Small intestine (tissue), 7 donors: ENCODE measurements at regions not wholly inside any gene's neighbourhood (a gene's known extent, or its start where the extent isn't known, plus 50 kb on each side); places are given as distances from the start of the nearest gene placed in this dataset.

ENCODE experiments used
- DNase-seq, 2 donors: peaks; one replicate each; pipeline versions ENCODE4 v3.0.0 to v3.0.0-alpha.2; 2013
- FAIRE-seq: peaks from 2 replicates; lab custom pipeline; 2012; peaks lifted over from hg19 to GRCh38; lab: Jason Lieb, UNC
- H3K27ac ChIP-seq, 3 donors: one replicate each; pipeline ENCODE4 v1.5.1; 2013; ENCODE audit warnings: low read length in 2 of 3, mild to moderate bottlenecking in 2 of 3, control low read depth in 1 of 3, inconsistent platforms in 1 of 3, low read depth in 1 of 3, moderate library complexity in 1 of 3
- H3K27me3 ChIP-seq, 3 donors: one replicate each; pipeline ENCODE4 v1.6.1; 2013; ENCODE audit warnings: low read length in 3 of 3, inconsistent platforms in 1 of 3; ENCODE audit not compliant: control insufficient read depth in 3 of 3, insufficient read depth in 3 of 3
- H3K36me3 ChIP-seq, 3 donors: one replicate each; pipeline ENCODE4 v1.6.1; 2013; ENCODE audit warnings: low read length in 3 of 3, inconsistent platforms in 1 of 3, low read depth in 1 of 3, mild to moderate bottlenecking in 1 of 3, moderate library complexity in 1 of 3; ENCODE audit not compliant: control insufficient read depth in 3 of 3, insufficient read depth in 2 of 3
- H3K4me1 ChIP-seq, 3 donors: one replicate each; pipeline ENCODE4 v1.6.1; 2013; ENCODE audit warnings: low read length in 2 of 3, inconsistent platforms in 1 of 3, low read depth in 1 of 3, mild to moderate bottlenecking in 1 of 3, moderate library complexity in 1 of 3; ENCODE audit not compliant: control insufficient read depth in 3 of 3, insufficient read depth in 2 of 3
- H3K4me3 ChIP-seq, 3 donors: one replicate each; pipeline ENCODE4 v1.5.1; 2013; ENCODE audit warnings: low read length in 3 of 3, control low read depth in 1 of 3, inconsistent platforms in 1 of 3, low read depth in 1 of 3, mild to moderate bottlenecking in 1 of 3, moderate library complexity in 1 of 3
- H3K9me3 ChIP-seq, 2 donors: one replicate each; pipeline ENCODE4 v1.6.1; 2013; ENCODE audit warnings: low read depth in 1 of 2, low read length in 1 of 2; ENCODE audit not compliant: control insufficient read depth in 2 of 2, insufficient read depth in 1 of 2
- WGBS, 3 donors: extraction: QIAGEN DNeasy Blood & Tissue Kit; methylation state at CpG; one replicate each; pipeline ENCODE4 v1.1.7; 2013; 5-methylcytosine and 5-hydroxymethylcytosine counted together
- donor health status: healthy with polysubstance abuse.
- donor health status: control.
- donor health status: control.
- donor health status: Bipolar disorder and iron deficiency.
- donor health status: healthy.

- Histone ChIP-seq H3K4me3 (no peak overlapping the region), H3K36me3 (no peaks in the 10 kb centered on the region), H3K4me1 (no peaks in the 10 kb centered on the region), H3K27ac (no peak overlapping the region), H3K9me3 (no peaks in the 10 kb centered on the region), H3K27me3 (no peaks in the 10 kb centered on the region)
- DNase-seq: no peak
- FAIRE-seq: no peak
- 83 to 90% (median 86%) methylated on average over 5 of the region's 5 CpGs for WGBS, 3 donors
Measured at GRCh38 chr1:71190843-71191242, 110.0 kb upstream of the ZRANB2 start.

- no peak overlapping the region for H3K4me3 ChIP-seq
- DNase-seq: no peak
- 92 to 94% (median 93%) methylated on average over 6 of the region's 6 CpGs for WGBS, 3 donors
- no peak for FAIRE-seq
- no peak overlapping the region for H3K27ac ChIP-seq
- H3K9me3 ChIP-seq: peaks cover 2 to 10% of the 10 kb centered on the region in 2 donors
- no peaks in the 10 kb centered on the region for H3K27me3 ChIP-seq
- H3K4me1 ChIP-seq: peaks cover 0 to 3% (median 0%) of the 10 kb centered on the region in 3 donors
- H3K36me3 ChIP-seq: no peaks in the 10 kb centered on the region
Measured at GRCh38 chr1:71184410-71184809, 103.6 kb upstream of the ZRANB2 start.

GRCh38 chr1:71179997-71180396 lies 99.2 kb upstream of the ZRANB2 start:
- no peak overlapping the region for H3K4me3 ChIP-seq
- no peak overlapping the region for H3K27ac ChIP-seq
- no peaks in the 10 kb centered on the region for H3K27me3 ChIP-seq
- no peaks in the 10 kb centered on the region for H3K36me3 ChIP-seq
- H3K4me1 ChIP-seq: peaks cover 0 to 5% (median 0%) of the 10 kb centered on the region in 3 donors
- FAIRE-seq (no peak), DNase-seq (peak in 1 of 2 donors; percentile 37)
- peaks cover 2 to 10% of the 10 kb centered on the region in 2 donors for H3K9me3 ChIP-seq

GRCh38 chr1:71170925-71171324 lies 90.1 kb upstream of the ZRANB2 start:
- H3K4me1 ChIP-seq: no peaks in the 10 kb centered on the region
- H3K27ac ChIP-seq: no peak overlapping the region
- DNase-seq (no peak), FAIRE-seq (no peak)
- H3K27me3 ChIP-seq: no peaks in the 10 kb centered on the region
- no peaks in the 10 kb centered on the region for H3K36me3 ChIP-seq
- no peak overlapping the region for H3K4me3 ChIP-seq
- peaks cover 0 to 8% of the 10 kb centered on the region in 2 donors for H3K9me3 ChIP-seq
- 0 to 17% (median 15%) methylated on average over 1 of the region's 1 CpG for WGBS, 3 donors

DNA sequence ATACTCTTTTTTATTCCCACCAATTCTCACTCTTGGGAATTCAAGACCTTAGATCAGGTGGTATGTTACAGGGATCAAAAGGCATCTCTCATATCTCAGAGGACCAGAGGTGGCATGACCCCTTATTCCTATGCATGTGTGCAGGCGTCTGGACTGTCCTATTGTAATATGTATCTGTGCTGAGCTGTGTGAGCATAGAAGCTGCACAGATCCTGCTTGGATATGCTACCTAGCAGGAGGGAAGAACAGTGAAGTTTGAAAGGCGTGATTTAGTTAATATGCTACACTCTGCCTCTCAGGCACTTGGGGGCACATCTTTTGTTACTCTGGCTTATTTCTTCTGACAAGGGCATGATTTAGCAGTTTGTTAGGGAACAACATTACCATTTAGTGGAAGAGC lies 86.7 kb upstream of the ZRANB2 start:
- Histone ChIP-seq H3K4me3 (no peak overlapping the region), H3K4me1 (no peaks in the 10 kb centered on the region), H3K9me3 (peaks cover 0 to 1% of the 10 kb centered on the region in 2 donors), H3K36me3 (no peaks in the 10 kb centered on the region), H3K27me3 (no peaks in the 10 kb centered on the region), H3K27ac (no peak overlapping the region)
- FAIRE-seq (no peak), DNase-seq (no peak)
- WGBS, 3 donors: 64 to 81% (median 80%) methylated on average over 2 of the region's 2 CpGs

DNA sequence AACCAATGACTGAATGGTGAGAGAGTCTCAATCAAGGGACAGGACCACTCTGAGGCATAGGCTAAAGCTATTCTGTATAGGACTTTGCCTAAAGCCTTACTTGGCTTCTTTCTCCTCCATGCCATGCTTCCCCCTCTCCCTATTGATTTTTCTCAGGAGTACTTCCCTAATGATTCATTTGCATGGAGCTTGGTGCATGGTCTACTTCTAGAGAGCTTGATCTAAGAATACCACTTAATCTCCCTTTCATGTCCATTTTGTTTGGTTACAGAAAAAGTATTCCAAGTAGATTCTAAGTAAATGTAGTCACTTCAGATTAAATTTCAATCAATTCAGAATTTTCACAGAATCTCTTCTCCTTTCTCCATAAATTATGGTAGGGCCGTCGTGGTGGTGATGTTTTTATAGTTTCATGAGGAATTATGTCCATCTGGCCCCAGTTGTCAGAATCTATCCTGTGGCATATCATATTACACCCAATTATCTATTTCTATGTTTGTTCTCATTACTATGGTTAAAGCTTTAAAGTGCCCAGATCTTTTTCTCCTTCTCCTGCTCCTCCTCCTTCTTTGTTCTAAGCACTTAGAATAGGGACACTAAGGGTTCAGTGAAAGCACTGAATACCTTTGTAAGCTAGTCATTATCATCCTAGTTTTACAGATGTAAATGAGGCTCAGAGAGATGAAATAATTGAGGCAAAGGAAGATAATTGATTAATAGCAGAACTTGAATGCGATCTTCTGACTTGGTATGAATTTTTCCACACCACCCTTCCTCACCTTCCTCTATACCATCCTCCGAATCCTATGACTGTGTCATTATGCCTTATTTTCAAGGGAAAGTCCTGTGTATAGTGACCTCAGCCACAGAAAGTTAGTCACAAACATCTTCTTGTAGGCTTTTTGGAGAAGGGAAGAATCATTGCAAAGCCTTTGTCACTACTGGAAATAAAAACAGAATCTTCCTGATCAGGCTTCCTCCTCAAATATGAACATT lies 85.6 kb upstream of the ZRANB2 start:
- FAIRE-seq: no peak
- H3K27ac ChIP-seq: no peak overlapping the region
- no peaks in the 10 kb centered on the region for H3K9me3 ChIP-seq
- WGBS, 3 donors: 77 to 83% (median 81%) methylated on average over 4 of the region's 4 CpGs
- DNase-seq: no peak
- no peaks in the 10 kb centered on the region for H3K4me1 ChIP-seq
- H3K27me3 ChIP-seq: no peaks in the 10 kb centered on the region
- no peaks in the 10 kb centered on the region for H3K36me3 ChIP-seq
- no peak overlapping the region for H3K4me3 ChIP-seq

DNA sequence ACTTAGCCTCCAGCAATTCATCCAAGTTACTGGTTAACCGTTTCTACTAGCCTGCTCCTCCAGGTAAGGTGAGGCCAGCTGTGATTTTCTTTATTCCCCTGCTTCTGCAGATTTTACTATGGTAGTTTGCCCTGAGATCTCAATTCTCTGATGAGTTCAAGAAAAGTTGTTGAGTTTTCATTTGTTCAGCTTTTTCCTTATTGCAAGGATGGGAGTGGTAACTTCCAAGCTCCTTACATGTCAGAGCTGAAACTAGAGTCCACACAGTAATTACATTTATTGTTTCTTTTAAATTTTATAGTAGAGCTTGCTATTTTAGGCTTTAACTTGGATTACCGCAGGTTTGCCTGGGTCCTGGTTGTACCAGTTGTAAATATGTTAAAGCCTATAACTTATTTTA lies 76.9 kb upstream of the ZRANB2 start:
- peak overlapping the region in 1 of 3 donors; percentile 8 for H3K27ac ChIP-seq
- DNase-seq: peak in 1 of 2 donors; percentile 23
- peaks cover 0 to 3% (median 0%) of the 10 kb centered on the region in 3 donors for H3K4me1 ChIP-seq
- no peaks in the 10 kb centered on the region for H3K36me3 ChIP-seq
- H3K9me3 ChIP-seq: no peaks in the 10 kb centered on the region
- no peak for FAIRE-seq
- H3K27me3 ChIP-seq: no peaks in the 10 kb centered on the region
- H3K4me3 ChIP-seq: no peak overlapping the region
- WGBS, 3 donors: 67 to 78% (median 75%) methylated on average over 2 of the region's 2 CpGs

DNA sequence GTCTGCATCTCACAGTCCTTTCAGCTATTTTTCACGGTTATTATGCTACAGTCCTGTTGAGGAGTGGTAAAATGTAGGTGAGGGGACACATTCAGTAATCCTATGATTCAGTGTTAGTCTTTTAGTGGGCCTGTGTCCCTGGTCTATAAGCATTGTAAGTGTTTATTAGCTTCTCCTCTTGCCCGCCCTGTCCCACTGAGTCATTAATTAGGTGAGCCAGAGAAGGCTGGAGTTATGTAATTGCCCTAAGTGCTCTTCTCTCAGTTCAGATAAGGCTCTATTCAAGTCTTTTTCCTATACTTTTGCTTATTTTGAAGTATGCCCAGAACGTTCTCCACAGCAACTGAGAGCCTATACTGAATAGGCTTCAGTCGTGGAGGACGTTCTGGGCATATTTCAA lies 76.3 kb upstream of the ZRANB2 start:
- H3K36me3 ChIP-seq: no peaks in the 10 kb centered on the region
- DNase-seq (peak in 1 of 2 donors; percentile 17), FAIRE-seq (no peak)
- H3K27me3 ChIP-seq: no peaks in the 10 kb centered on the region
- 54 to 60% (median 59%) methylated on average over 5 of the region's 5 CpGs for WGBS, 3 donors
- peaks cover 0 to 3% (median 0%) of the 10 kb centered on the region in 3 donors for H3K4me1 ChIP-seq
- no peak overlapping the region for H3K27ac ChIP-seq
- no peaks in the 10 kb centered on the region for H3K9me3 ChIP-seq
- no peak overlapping the region for H3K4me3 ChIP-seq
